ENCODE measurements at regions not wholly inside any gene's neighbourhood (a gene's known extent, or its start where the extent isn't known, plus 50 kb on each side); places are given as distances from the start of the nearest gene placed in this dataset.
"Not testable (repeated sequence)": the region's sequence is repeated elsewhere in the genome, so short reads cannot be mapped to it uniquely, and the experiment has no call there.

GRCh38 chr3:40939030-40939740 is 260.1 kb upstream of the CTNNB1 start:
- intact Hi-C loops (cut with DNase I; ENCODE audit: low total_unique reads) (no loop called here), in situ Hi-C loops (cut with MboI; ENCODE audit: low sequenced_read_pairs in 4 of 4) (no loop called here)
- DNase-seq (peak; percentile 10 to 27), ATAC-seq (peak; percentile 93 to 95)
- peak overlapping the region; percentile 44 to 76 (median 68) for H3K27ac ChIP-seq
- no peaks in the 10 kb centered on the region for H3K9me3 ChIP-seq
- H3K36me3 ChIP-seq = no peaks in the 10 kb centered on the region
- H3K27me3 ChIP-seq = no peaks in the 10 kb centered on the region
- no peak for TF ChIP-seq POLR2A (IDR thresholded peaks at IDR 0.05)
- TF ChIP-seq CTCF (IDR thresholded peaks at IDR 0.05 in 4 of 5, conservative IDR thresholded peaks at IDR 0.05 in 1 of 5) = no peak
- H3K4me1 ChIP-seq = peaks cover 9 to 16% of the 10 kb centered on the region in 2 donors
- H3K4me3 ChIP-seq = no peak overlapping the region

- TF ChIP-seq CTCF (IDR thresholded peaks at IDR 0.05 in 4 of 5, conservative IDR thresholded peaks at IDR 0.05 in 1 of 5) (no peak), POLR2A (IDR thresholded peaks at IDR 0.05) (no peak)
- Histone ChIP-seq H3K9me3 (no peaks in the 10 kb centered on the region), H3K4me1 (peaks cover 9 to 16% of the 10 kb centered on the region in 2 donors), H3K27me3 (no peaks in the 10 kb centered on the region), H3K27ac (peak overlapping the region in 3 of 4 donors; percentile 62 to 76 (median 73)), H3K36me3 (no peaks in the 10 kb centered on the region), H3K4me3 (no peak overlapping the region)
- DNase-seq (no peak), ATAC-seq (no peak)
- intact Hi-C loops (cut with DNase I; ENCODE audit: low total_unique reads) = no loop called here
- in situ Hi-C loops (cut with MboI; ENCODE audit: low sequenced_read_pairs in 4 of 4) = no loop called here
These were observed 259.6 kb upstream of the CTNNB1 start for GRCh38 chr3:40939741-40940130.

GRCh38 chr3:40940651-40941050 is 258.7 kb upstream of the CTNNB1 start:
- TF ChIP-seq POLR2A (IDR thresholded peaks at IDR 0.05) (no peak), CTCF (IDR thresholded peaks at IDR 0.05 in 4 of 5, conservative IDR thresholded peaks at IDR 0.05 in 1 of 5) (no peak)

GRCh38 chr3:40947022-40947421 is 252.3 kb upstream of the CTNNB1 start:
- H3K4me3 ChIP-seq; H3K36me3 ChIP-seq; H3K27me3 ChIP-seq; DNase-seq; H3K4me1 ChIP-seq; H3K27ac ChIP-seq; intact Hi-C loops (cut with DNase I; ENCODE audit: low total_unique reads); H3K9me3 ChIP-seq; in situ Hi-C loops (cut with MboI; ENCODE audit: low sequenced_read_pairs in 4 of 4); ATAC-seq: not testable (repeated sequence)

More at GRCh38 chr3:40940651-40941050, 258.7 kb upstream of the CTNNB1 start:
- DNase-seq (no peak), ATAC-seq (no peak)
- Histone ChIP-seq H3K9me3 (no peaks in the 10 kb centered on the region), H3K27me3 (no peaks in the 10 kb centered on the region), H3K4me3 (no peak overlapping the region), H3K4me1 (peaks cover 9 to 16% of the 10 kb centered on the region in 2 donors), H3K36me3 (no peaks in the 10 kb centered on the region), H3K27ac (no peak overlapping the region)
- in situ Hi-C loops (cut with MboI; ENCODE audit: low sequenced_read_pairs in 4 of 4) = no loop called here
- intact Hi-C loops (cut with DNase I; ENCODE audit: low total_unique reads) = no loop called here

- H3K4me3 ChIP-seq; ATAC-seq; H3K27me3 ChIP-seq; H3K36me3 ChIP-seq; intact Hi-C loops (cut with DNase I; ENCODE audit: low total_unique reads); H3K4me1 ChIP-seq; H3K27ac ChIP-seq; DNase-seq; in situ Hi-C loops (cut with MboI; ENCODE audit: low sequenced_read_pairs in 4 of 4); H3K9me3 ChIP-seq: not testable (repeated sequence)
These were observed 250.0 kb upstream of the CTNNB1 start for GRCh38 chr3:40949347-40949746.

- in situ Hi-C loops (cut with MboI; ENCODE audit: low sequenced_read_pairs in 4 of 4) = no loop called here
- Histone ChIP-seq H3K4me1 (no peaks in the 10 kb centered on the region), H3K27me3 (no peaks in the 10 kb centered on the region), H3K36me3 (no peaks in the 10 kb centered on the region), H3K27ac (no peak overlapping the region), H3K4me3 (no peak overlapping the region), H3K9me3 (peaks cover 0 to 6% (median 4%) of the 10 kb centered on the region in 3 donors)
- TF ChIP-seq POLR2A (IDR thresholded peaks at IDR 0.05) = no peak
- no peak for TF ChIP-seq CTCF (IDR thresholded peaks at IDR 0.05 in 4 of 5, conservative IDR thresholded peaks at IDR 0.05 in 1 of 5)
- DNase-seq (no peak), ATAC-seq (no peak)
- intact Hi-C loops (cut with DNase I; ENCODE audit: low total_unique reads) = no loop called here
These were observed 247.7 kb upstream of the CTNNB1 start for GRCh38 chr3:40951636-40952035.
